CD14-positive monocyte (primary cell): ENCODE measurements at regions not wholly inside any gene's neighbourhood (a gene's known extent, or its start where the extent isn't known, plus 50 kb on each side); places are given as distances from the start of the nearest gene placed in this dataset.

ENCODE experiments used
- DNase-seq, 3 donors: peaks; one replicate each; pipeline ENCODE4 v3.0.0-alpha.2; 2011 to 2022
- H2AFZ ChIP-seq: 2 replicates; pipeline ENCODE4 v1.6.0; 2012; ENCODE audit warnings: mild to moderate bottlenecking, low read depth, low read length, inconsistent platforms; ENCODE audit not compliant: insufficient read depth, poor library complexity, severe bottlenecking
- H3K27ac ChIP-seq, 2 donors: 1 replicate in 1 of 2; 2 replicates in 1 of 2; pipeline ENCODE4 v1.5.1; 2012 to 2013; ENCODE audit warnings: low read length in 2 of 2, control low read depth in 1 of 2, inconsistent platforms in 1 of 2, low read depth in 1 of 2, mild to moderate bottlenecking in 1 of 2
- H3K27me3 ChIP-seq, 2 donors: one replicate each; pipeline versions ENCODE4 v1.6.0 to v1.6.1; 2011 to 2013; ENCODE audit warnings: low read length in 2 of 2; ENCODE audit not compliant: control insufficient read depth in 2 of 2, insufficient read depth in 2 of 2
- H3K36me3 ChIP-seq, 2 donors: replicated peaks in 1 of 2; 1 replicate in 1 of 2; 2 replicates in 1 of 2; pipeline versions ENCODE4 v1.5.1 to v1.6.1; 2012 to 2013; ENCODE audit warnings: low read length in 2 of 2, control low read depth in 1 of 2, inconsistent platforms in 1 of 2, mild to moderate bottlenecking in 1 of 2; ENCODE audit not compliant: insufficient read depth in 2 of 2, control insufficient read depth in 1 of 2
- H3K4me1 ChIP-seq, 2 donors: 1 replicate in 1 of 2; 2 replicates in 1 of 2; pipeline versions ENCODE4 v1.5.1 to v1.6.1; 2012 to 2013; ENCODE audit warnings: low read length in 2 of 2, control low read depth in 1 of 2, inconsistent platforms in 1 of 2, mild to moderate bottlenecking in 1 of 2, moderate library complexity in 1 of 2; ENCODE audit not compliant: insufficient read depth in 2 of 2, control insufficient read depth in 1 of 2
- H3K4me2 ChIP-seq: replicated peaks from 2 replicates; pipeline ENCODE3; 2012; ENCODE audit warnings: low read length, moderate library complexity, mild to moderate bottlenecking; ENCODE audit not compliant: poor library complexity, severe bottlenecking; ENCODE audit errors: extremely low read depth
- H3K4me3 ChIP-seq, 3 experiments: fragments of 200-600 bp in 1 of 3; sonication (generic) in 1 of 3; replicated peaks in 1 of 3; 1 replicate in 2 of 3; 2 replicates in 1 of 3; pipeline ENCODE4 v1.5.1; 2011 to 2013; ENCODE audit warnings: low read length in 3 of 3, mild to moderate bottlenecking in 3 of 3, control low read depth in 2 of 3, low read depth in 2 of 3, inconsistent platforms in 1 of 3, moderate library complexity in 1 of 3
- H3K79me2 ChIP-seq: 2 replicates; pipeline ENCODE4 v1.6.0; 2012; ENCODE audit warnings: mild to moderate bottlenecking, control low read depth, inconsistent platforms, low read length, moderate library complexity; ENCODE audit not compliant: insufficient read depth
- H3K9ac ChIP-seq: 2 replicates; pipeline ENCODE4 v1.6.0; 2017; ENCODE audit warnings: low read length, mild to moderate bottlenecking; ENCODE audit not compliant: insufficient read depth, poor library complexity, severe bottlenecking
- H3K9me3 ChIP-seq, 2 donors: replicated peaks in 1 of 2; 1 replicate in 1 of 2; 2 replicates in 1 of 2; pipeline versions ENCODE4 v1.5.1 to v1.6.1; 2012 to 2013; ENCODE audit warnings: low read length in 2 of 2, control low read depth in 1 of 2; ENCODE audit not compliant: control insufficient read depth in 1 of 2, insufficient read depth in 1 of 2
- H4K20me1 ChIP-seq: 2 replicates; pipeline ENCODE4 v1.6.0; 2012; ENCODE audit warnings: mild to moderate bottlenecking, low read length, control low read depth, moderate library complexity; ENCODE audit not compliant: insufficient read depth
- H3K27ac Mint-ChIP-seq, 7 donors: one replicate each; pipeline ENCODE4 v1.8.0; 2020; ENCODE audit warnings: mild to moderate bottlenecking in 7 of 7, mixed read lengths in 7 of 7, moderate library complexity in 6 of 7, inconsistent platforms in 2 of 7
- H3K27me3 Mint-ChIP-seq, 3 donors: one replicate each; pipeline ENCODE4 v1.8.0; 2021 to 2022; ENCODE audit warnings: low read depth in 3 of 3, mild to moderate bottlenecking in 3 of 3, mixed read lengths in 3 of 3, moderate library complexity in 3 of 3, inconsistent platforms in 1 of 3
- H3K36me3 Mint-ChIP-seq, 2 donors: one replicate each; pipeline ENCODE4 v1.8.0; 2020; ENCODE audit warnings: mixed read lengths in 2 of 2, inconsistent platforms in 1 of 2, mild to moderate bottlenecking in 1 of 2
- H3K4me1 Mint-ChIP-seq: one replicate; pipeline ENCODE4 v1.8.0; 2020; ENCODE audit warnings: mild to moderate bottlenecking, mixed read lengths
- H3K4me3 Mint-ChIP-seq, 2 donors: one replicate each; pipeline ENCODE4 v1.8.0; 2020; ENCODE audit warnings: mild to moderate bottlenecking in 2 of 2, mixed read lengths in 2 of 2, moderate library complexity in 1 of 2
- H3K9me3 Mint-ChIP-seq, 7 donors: one replicate each; pipeline ENCODE4 v1.8.0; 2020 to 2022; ENCODE audit warnings: mixed read lengths in 7 of 7, mild to moderate bottlenecking in 6 of 7, moderate library complexity in 6 of 7, inconsistent platforms in 2 of 7
- CTCF ChIP-seq: fragments of 200-600 bp; IDR thresholded peaks from one replicate; pipeline ENCODE4 v1.8.0; 2022; ENCODE audit warnings: antibody characterized with exemption, mild to moderate bottlenecking
- WGBS: methylation state at CpG from one replicate; pipeline ENCODE4 v1.1.5; 2013; ENCODE audit warnings: missing lambda C conversion rate; ENCODE audit not compliant: insufficient coverage; 5-methylcytosine and 5-hydroxymethylcytosine counted together
- intact Hi-C, 2 donors: fragments of 100-400 bp; cut with micrococcal nuclease; formaldehyde crosslinking; loops; one replicate each; pipeline versions ENCODE4 v1.15.0 to v1.15.1; 2023

- no peak overlapping the region for H3K4me3 Mint-ChIP-seq
- H3K9me3 Mint-ChIP-seq: peaks cover 0 to 1% (median 0%) of the 10 kb centered on the region in 7 donors
- no peak overlapping the region for H3K27ac Mint-ChIP-seq
- Histone ChIP-seq H4K20me1 (no peaks in the 10 kb centered on the region), H2AFZ (no peak overlapping the region), H3K27ac (no peak overlapping the region), H3K36me3 (no peaks in the 10 kb centered on the region), H3K4me3 (no peak overlapping the region), H3K27me3 (peaks cover 0 to 2% of the 10 kb centered on the region in 2 donors), H3K9ac (no peak overlapping the region), H3K79me2 (no peaks in the 10 kb centered on the region), H3K4me1 (peaks cover 5 to 9% of the 10 kb centered on the region in 2 donors), H3K9me3 (no peaks in the 10 kb centered on the region), H3K4me2 (no peak overlapping the region)
- WGBS: 97% methylated on average over 4 of the region's 7 CpGs
- no peak for DNase-seq
- no peak for TF ChIP-seq CTCF
- peaks cover 0 to under 1% of the 10 kb centered on the region in 2 donors for H3K36me3 Mint-ChIP-seq
- intact Hi-C loops: no loop called here
- peaks cover 16% of the 10 kb centered on the region for H3K4me1 Mint-ChIP-seq
- H3K27me3 Mint-ChIP-seq: peaks cover 14 to 22% (median 16%) of the 10 kb centered on the region in 3 donors
Measured at GRCh38 chr6:44554861-44555260, 167.4 kb downstream of the CDC5L start.

- no peak for TF ChIP-seq CTCF
- Histone ChIP-seq H3K4me1 (peaks cover 8 to 13% of the 10 kb centered on the region in 2 donors), H2AFZ (no peak overlapping the region), H3K4me3 (no peak overlapping the region), H3K27me3 (peaks cover 3 to 7% of the 10 kb centered on the region in 2 donors), H3K79me2 (no peaks in the 10 kb centered on the region), H3K9me3 (no peaks in the 10 kb centered on the region), H3K4me2 (no peak overlapping the region), H3K36me3 (no peaks in the 10 kb centered on the region), H4K20me1 (no peaks in the 10 kb centered on the region), H3K9ac (no peak overlapping the region), H3K27ac (no peak overlapping the region)
- WGBS: no CpG with 5 or more reads among the region's 1 CpG
- Mint-ChIP-seq H3K9me3 (no peaks in the 10 kb centered on the region), H3K36me3 (peaks cover 0 to 3% of the 10 kb centered on the region in 2 donors), H3K27ac (peak overlapping the region in 1 of 7 donors; percentile 57), H3K27me3 (peaks cover 16 to 25% (median 24%) of the 10 kb centered on the region in 3 donors), H3K4me1 (peaks cover 20% of the 10 kb centered on the region), H3K4me3 (no peak overlapping the region)
- intact Hi-C loops: no loop called here
- no peak for DNase-seq
Measured at GRCh38 chr6:44556046-44556445, 168.5 kb downstream of the CDC5L start.
